ENCODE measurements at regions not wholly inside any gene's neighbourhood (a gene's known extent, or its start where the extent isn't known, plus 50 kb on each side); places are given as distances from the start of the nearest gene placed in this dataset.

DNA sequence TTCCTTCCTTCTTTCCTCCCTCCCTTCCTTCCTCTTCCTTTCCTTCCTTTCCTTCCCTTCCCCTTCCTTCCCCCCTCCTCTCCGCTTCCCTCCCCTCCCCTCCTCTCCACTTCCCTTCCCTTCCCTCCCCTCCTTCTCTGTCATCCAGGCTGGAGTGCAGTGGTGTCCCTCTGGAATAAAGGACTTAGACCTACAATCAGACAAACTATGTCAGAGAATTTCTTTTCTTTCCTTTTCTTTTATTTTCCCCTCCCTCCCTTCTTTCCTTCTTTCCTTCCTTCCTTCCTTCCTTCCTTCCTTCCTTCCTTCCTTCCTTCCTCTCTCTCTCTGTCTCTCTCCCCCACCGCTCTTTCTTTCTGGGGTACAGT lies 242.2 kb downstream of the GATA3 start:
- TF ChIP-seq, protein P1, sequence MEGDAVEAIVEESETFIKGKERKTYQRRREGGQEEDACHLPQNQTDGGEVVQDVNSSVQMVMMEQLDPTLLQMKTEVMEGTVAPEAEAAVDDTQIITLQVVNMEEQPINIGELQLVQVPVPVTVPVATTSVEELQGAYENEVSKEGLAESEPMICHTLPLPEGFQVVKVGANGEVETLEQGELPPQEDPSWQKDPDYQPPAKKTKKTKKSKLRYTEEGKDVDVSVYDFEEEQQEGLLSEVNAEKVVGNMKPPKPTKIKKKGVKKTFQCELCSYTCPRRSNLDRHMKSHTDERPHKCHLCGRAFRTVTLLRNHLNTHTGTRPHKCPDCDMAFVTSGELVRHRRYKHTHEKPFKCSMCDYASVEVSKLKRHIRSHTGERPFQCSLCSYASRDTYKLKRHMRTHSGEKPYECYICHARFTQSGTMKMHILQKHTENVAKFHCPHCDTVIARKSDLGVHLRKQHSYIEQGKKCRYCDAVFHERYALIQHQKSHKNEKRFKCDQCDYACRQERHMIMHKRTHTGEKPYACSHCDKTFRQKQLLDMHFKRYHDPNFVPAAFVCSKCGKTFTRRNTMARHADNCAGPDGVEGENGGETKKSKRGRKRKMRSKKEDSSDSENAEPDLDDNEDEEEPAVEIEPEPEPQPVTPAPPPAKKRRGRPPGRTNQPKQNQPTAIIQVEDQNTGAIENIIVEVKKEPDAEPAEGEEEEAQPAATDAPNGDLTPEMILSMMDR (IDR thresholded peaks at IDR 0.05; ENCODE audit: poor library complexity): no peak
- TF ChIP-seq EZH2 (IDR thresholded peaks at IDR 0.05; ENCODE audit: borderline replicate concordance) (no peak), EZH2phosphoT487 (IDR thresholded peaks at IDR 0.05; ENCODE audit: low read depth, severe bottlenecking, unreplicated experiment) (no peak)
